Activated CD8-positive, alpha-beta T cell treated with anti-CD3 and anti-CD28 coated beads for 36 hours (primary cell): ENCODE measurements at regions not wholly inside any gene's neighbourhood (a gene's known extent, or its start where the extent isn't known, plus 50 kb on each side); places are given as distances from the start of the nearest gene placed in this dataset.

Experiments
- ATAC-seq: fragments of 200-7000 bp; cut with Tn5 transposase; one replicate; pipeline ENCODE4 v1.10.0; 2021; ENCODE audit warnings: mild to moderate bottlenecking, moderate library complexity
- CTCF ChIA-PET: fragments of 350-600 bp; sonication (Branson Sonifier 250); formaldehyde crosslinking; loops from one replicate; lab custom pipeline; 2021; ENCODE audit warnings: antibody characterized with exemption; lab: Charles Lee
- POLR2A ChIA-PET: fragments of 350-600 bp; sonication (Branson Sonifier 250); formaldehyde crosslinking; loops from one replicate; lab custom pipeline; 2021; ENCODE audit warnings: antibody characterized with exemption; lab: Charles Lee
- DNase-seq: peaks from one replicate; pipeline ENCODE4 v3.0.0-alpha.2; 2020
- H3K27ac Mint-ChIP-seq: one replicate; pipeline ENCODE4 v1.8.0; 2021; ENCODE audit warnings: mild to moderate bottlenecking, mixed read lengths
- H3K27me3 Mint-ChIP-seq: one replicate; pipeline ENCODE4 v1.8.0; 2021; ENCODE audit warnings: mixed read lengths
- H3K36me3 Mint-ChIP-seq: one replicate; pipeline ENCODE4 v1.8.0; 2021; ENCODE audit warnings: low read depth, mixed read lengths
- H3K4me1 Mint-ChIP-seq: one replicate; pipeline ENCODE4 v1.8.0; 2021; ENCODE audit warnings: low read depth, mixed read lengths
- H3K4me3 Mint-ChIP-seq: one replicate; pipeline ENCODE4 v1.8.0; 2021; ENCODE audit warnings: mild to moderate bottlenecking, moderate library complexity, mixed read lengths
- H3K9me3 Mint-ChIP-seq: one replicate; pipeline ENCODE4 v1.8.0; 2021; ENCODE audit warnings: mixed read lengths
- intact Hi-C: fragments of 100-400 bp; cut with micrococcal nuclease; formaldehyde crosslinking; loops from one replicate; pipeline ENCODE4 v1.10.0; 2022
- TF ChIP-seq, protein P1 (sequence below): fragments of 200-600 bp; IDR thresholded peaks from one replicate; pipeline ENCODE4 v1.8.0; 2022; ENCODE audit warnings: antibody characterized with exemption, mild to moderate bottlenecking

- no peak overlapping the region for H3K27ac Mint-ChIP-seq
- H3K4me1 Mint-ChIP-seq: no peaks in the 10 kb centered on the region
- no peak overlapping the region for H3K4me3 Mint-ChIP-seq
- no peaks in the 10 kb centered on the region for H3K27me3 Mint-ChIP-seq
- ChIA-PET CTCF (no interaction called here), POLR2A (interaction anchor here (0.5 kb wide), 1 partner anchor 702 kb away, joined by 4 read pairs; no protein-coding TSS in a partner anchor)
- ATAC-seq (no peak), DNase-seq (no peak)
- H3K9me3 Mint-ChIP-seq: no peaks in the 10 kb centered on the region
- TF ChIP-seq, protein P1, sequence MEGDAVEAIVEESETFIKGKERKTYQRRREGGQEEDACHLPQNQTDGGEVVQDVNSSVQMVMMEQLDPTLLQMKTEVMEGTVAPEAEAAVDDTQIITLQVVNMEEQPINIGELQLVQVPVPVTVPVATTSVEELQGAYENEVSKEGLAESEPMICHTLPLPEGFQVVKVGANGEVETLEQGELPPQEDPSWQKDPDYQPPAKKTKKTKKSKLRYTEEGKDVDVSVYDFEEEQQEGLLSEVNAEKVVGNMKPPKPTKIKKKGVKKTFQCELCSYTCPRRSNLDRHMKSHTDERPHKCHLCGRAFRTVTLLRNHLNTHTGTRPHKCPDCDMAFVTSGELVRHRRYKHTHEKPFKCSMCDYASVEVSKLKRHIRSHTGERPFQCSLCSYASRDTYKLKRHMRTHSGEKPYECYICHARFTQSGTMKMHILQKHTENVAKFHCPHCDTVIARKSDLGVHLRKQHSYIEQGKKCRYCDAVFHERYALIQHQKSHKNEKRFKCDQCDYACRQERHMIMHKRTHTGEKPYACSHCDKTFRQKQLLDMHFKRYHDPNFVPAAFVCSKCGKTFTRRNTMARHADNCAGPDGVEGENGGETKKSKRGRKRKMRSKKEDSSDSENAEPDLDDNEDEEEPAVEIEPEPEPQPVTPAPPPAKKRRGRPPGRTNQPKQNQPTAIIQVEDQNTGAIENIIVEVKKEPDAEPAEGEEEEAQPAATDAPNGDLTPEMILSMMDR: no peak
- H3K36me3 Mint-ChIP-seq: no peaks in the 10 kb centered on the region
- intact Hi-C loops: no loop called here
These were observed 84.2 kb upstream of the PMEPA1 start for GRCh38 chr20:57794036-57794435.

GRCh38 chr20:57793421-57793820 is 83.6 kb upstream of the PMEPA1 start:
- H3K4me3 Mint-ChIP-seq: no peak overlapping the region
- intact Hi-C loops: no loop called here
- POLR2A ChIA-PET: no interaction called here
- no peaks in the 10 kb centered on the region for H3K27me3 Mint-ChIP-seq
- TF ChIP-seq, protein P1: no peak
- CTCF ChIA-PET: no interaction called here
- H3K9me3 Mint-ChIP-seq: no peaks in the 10 kb centered on the region
- DNase-seq (no peak), ATAC-seq (no peak)
- no peaks in the 10 kb centered on the region for H3K36me3 Mint-ChIP-seq
- no peak overlapping the region for H3K27ac Mint-ChIP-seq
- H3K4me1 Mint-ChIP-seq: no peaks in the 10 kb centered on the region

DNA sequence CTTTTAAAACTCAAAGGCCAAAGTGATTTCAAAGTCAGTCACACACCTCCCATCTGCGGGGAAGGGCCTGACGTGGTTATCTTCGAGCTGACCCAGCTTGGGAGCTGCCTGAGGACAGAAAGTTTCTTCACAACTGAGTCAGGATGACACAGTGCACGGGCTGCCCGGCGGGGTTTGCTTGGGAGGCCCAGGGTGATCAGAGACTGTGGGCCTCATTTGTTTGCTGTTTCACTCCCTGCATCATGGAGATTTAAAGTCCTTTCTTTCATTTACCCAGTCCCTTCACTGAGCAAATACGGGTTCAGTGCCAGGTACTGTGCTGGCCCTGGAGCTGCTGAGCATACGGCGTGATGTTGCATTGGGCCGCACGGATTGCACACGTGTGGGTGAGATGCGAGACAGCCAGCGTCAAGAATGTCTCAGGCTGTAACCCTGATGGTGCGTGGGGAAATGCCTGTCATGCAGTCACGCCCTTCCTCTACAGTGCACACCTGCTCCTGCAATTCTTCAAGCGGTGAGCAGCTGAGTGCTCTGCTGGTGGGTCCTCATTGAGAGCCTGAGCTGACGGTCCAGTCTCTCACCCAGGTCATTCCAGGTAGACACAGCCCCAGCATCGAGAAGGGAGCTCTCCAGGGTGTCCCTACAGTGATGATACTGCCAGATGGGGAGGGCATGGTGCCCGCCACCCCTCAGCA is 82.7 kb upstream of the PMEPA1 start:
- TF ChIP-seq, protein P1: no peak
- Mint-ChIP-seq H3K36me3 (no peaks in the 10 kb centered on the region), H3K27ac (no peak overlapping the region), H3K4me1 (no peaks in the 10 kb centered on the region), H3K27me3 (no peaks in the 10 kb centered on the region), H3K4me3 (no peak overlapping the region), H3K9me3 (no peaks in the 10 kb centered on the region)
- intact Hi-C loops: no loop called here
- CTCF ChIA-PET: no interaction called here
- POLR2A ChIA-PET: no interaction called here
- no peak for DNase-seq
- no peak for ATAC-seq

DNA sequence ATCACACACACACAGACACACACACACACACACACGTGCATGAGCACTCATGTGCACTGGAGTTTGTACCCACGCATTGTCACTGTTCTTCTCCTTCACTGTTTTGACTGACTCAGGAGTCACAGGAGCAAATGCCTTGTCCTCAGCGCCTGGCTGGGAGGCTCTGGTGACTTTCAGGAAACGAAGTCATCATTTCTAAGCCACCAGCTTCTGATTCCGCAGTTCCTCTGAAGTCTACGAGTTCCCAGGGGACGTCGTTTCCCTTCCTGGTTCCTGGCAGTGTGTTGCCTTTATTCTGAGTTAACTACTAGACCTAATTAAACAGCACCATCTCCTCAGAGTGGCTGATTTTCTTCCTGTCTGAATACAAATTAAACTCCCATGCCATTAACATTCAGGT is 82.2 kb upstream of the PMEPA1 start:
- no peak overlapping the region for H3K4me3 Mint-ChIP-seq
- no peak for DNase-seq
- H3K27me3 Mint-ChIP-seq: no peaks in the 10 kb centered on the region
- no peaks in the 10 kb centered on the region for H3K9me3 Mint-ChIP-seq
- no peak overlapping the region for H3K27ac Mint-ChIP-seq
- ATAC-seq: no peak
- H3K4me1 Mint-ChIP-seq: no peaks in the 10 kb centered on the region
- intact Hi-C loops: no loop called here
- ChIA-PET POLR2A (no interaction called here), CTCF (no interaction called here)
- H3K36me3 Mint-ChIP-seq: no peaks in the 10 kb centered on the region
- TF ChIP-seq, protein P1: no peak

GRCh38 chr20:57791178-57791962 is 81.6 kb upstream of the PMEPA1 start:
- Mint-ChIP-seq H3K36me3 (no peaks in the 10 kb centered on the region), H3K4me1 (no peaks in the 10 kb centered on the region), H3K9me3 (no peaks in the 10 kb centered on the region), H3K27ac (no peak overlapping the region), H3K27me3 (no peaks in the 10 kb centered on the region), H3K4me3 (no peak overlapping the region)
- ChIA-PET POLR2A (no interaction called here), CTCF (no interaction called here)
- TF ChIP-seq, protein P1: no peak
- intact Hi-C loops: no loop called here
- ATAC-seq (no peak), DNase-seq (no peak)
